ENCODE measurements at regions not wholly inside any gene's neighbourhood (a gene's known extent, or its start where the extent isn't known, plus 50 kb on each side); places are given as distances from the start of the nearest gene placed in this dataset.

DNA sequence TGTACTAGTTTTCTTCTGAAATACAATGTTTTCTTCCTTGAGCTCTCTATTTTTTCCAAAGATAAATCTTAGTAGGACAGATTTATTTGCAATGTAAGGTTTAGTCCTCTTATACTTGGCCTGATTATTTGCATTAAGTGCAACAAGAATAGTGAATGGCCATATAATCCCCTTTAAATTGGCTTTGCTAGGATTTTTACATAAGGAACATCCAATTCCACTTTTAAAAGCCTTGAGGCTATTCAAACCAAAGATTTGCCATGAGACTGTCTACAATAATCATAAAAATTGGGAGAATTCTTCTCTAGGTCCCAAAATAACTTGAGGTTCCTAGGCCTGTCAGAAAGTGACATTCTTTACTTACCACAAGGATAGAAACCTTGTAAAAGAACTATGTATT lies 128.6 kb upstream of the THSD7A start:
- Histone ChIP-seq H3K27ac (no peak overlapping the region), H4K20me1 (ENCODE audit: insufficient read depth) (no peaks in the 10 kb centered on the region), H3K27me3 (ENCODE audit: insufficient read depth, low read depth) (no peaks in the 10 kb centered on the region), H3K4me2 (no peak overlapping the region), H2AFZ (ENCODE audit: low read depth) (no peak overlapping the region), H3K9ac (no peak overlapping the region), H3K4me3 (IDR thresholded peaks at IDR 0.05; ENCODE audit: insufficient read depth, low read depth, low read length) (no peak overlapping the region), H3K36me3 (ENCODE audit: insufficient read depth) (no peaks in the 10 kb centered on the region), H3K4me1 (ENCODE audit: low read depth, poor library complexity, severe bottlenecking) (no peaks in the 10 kb centered on the region), H3K79me2 (ENCODE audit: insufficient read depth, low read depth) (no peaks in the 10 kb centered on the region)
- TF ChIP-seq, protein P1, sequence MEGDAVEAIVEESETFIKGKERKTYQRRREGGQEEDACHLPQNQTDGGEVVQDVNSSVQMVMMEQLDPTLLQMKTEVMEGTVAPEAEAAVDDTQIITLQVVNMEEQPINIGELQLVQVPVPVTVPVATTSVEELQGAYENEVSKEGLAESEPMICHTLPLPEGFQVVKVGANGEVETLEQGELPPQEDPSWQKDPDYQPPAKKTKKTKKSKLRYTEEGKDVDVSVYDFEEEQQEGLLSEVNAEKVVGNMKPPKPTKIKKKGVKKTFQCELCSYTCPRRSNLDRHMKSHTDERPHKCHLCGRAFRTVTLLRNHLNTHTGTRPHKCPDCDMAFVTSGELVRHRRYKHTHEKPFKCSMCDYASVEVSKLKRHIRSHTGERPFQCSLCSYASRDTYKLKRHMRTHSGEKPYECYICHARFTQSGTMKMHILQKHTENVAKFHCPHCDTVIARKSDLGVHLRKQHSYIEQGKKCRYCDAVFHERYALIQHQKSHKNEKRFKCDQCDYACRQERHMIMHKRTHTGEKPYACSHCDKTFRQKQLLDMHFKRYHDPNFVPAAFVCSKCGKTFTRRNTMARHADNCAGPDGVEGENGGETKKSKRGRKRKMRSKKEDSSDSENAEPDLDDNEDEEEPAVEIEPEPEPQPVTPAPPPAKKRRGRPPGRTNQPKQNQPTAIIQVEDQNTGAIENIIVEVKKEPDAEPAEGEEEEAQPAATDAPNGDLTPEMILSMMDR (conservative IDR thresholded peaks at IDR 0.05; ENCODE audit: low read depth, low read length): no peak

GRCh38 chr7:11969643-11970042 lies 137.6 kb upstream of the THSD7A start:
- Histone ChIP-seq H3K9ac (no peak overlapping the region), H3K4me1 (ENCODE audit: low read depth, poor library complexity, severe bottlenecking) (no peaks in the 10 kb centered on the region), H3K4me3 (IDR thresholded peaks at IDR 0.05; ENCODE audit: insufficient read depth, low read depth, low read length) (no peak overlapping the region), H3K27ac (no peak overlapping the region), H2AFZ (ENCODE audit: low read depth) (no peak overlapping the region), H3K36me3 (ENCODE audit: insufficient read depth) (no peaks in the 10 kb centered on the region), H3K4me2 (no peak overlapping the region), H3K27me3 (ENCODE audit: insufficient read depth, low read depth) (no peaks in the 10 kb centered on the region), H3K79me2 (ENCODE audit: insufficient read depth, low read depth) (no peaks in the 10 kb centered on the region), H4K20me1 (ENCODE audit: insufficient read depth) (no peaks in the 10 kb centered on the region)
- TF ChIP-seq, protein P1 (conservative IDR thresholded peaks at IDR 0.05; ENCODE audit: low read depth, low read length): no peak

- Histone ChIP-seq H3K27me3 (ENCODE audit: insufficient read depth, low read depth) (no peaks in the 10 kb centered on the region), H3K36me3 (ENCODE audit: insufficient read depth) (no peaks in the 10 kb centered on the region)
Measured at GRCh38 chr7:11970132-11970531, 138.1 kb upstream of the THSD7A start.

DNA sequence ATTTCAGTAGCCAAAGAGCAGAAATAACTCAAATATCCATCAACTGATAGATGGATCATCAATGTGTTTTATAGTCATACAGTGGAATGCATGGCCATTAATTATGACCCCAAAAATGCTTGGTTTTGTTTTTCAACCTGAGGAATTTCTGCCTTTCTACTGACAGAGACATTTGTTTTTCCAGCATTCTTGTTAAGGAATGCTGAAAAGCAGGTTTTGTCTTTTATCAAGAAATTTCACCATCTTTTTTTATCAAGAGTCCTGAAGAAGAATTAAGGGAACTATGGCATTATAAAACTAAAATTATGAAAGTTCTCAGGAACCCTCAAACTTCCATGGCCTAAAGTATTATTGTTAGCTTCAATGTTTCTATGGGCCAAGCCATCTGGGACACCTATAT lies 153.4 kb upstream of the THSD7A start:
- H3K27ac ChIP-seq: no peak overlapping the region
- no peak overlapping the region for H3K4me2 ChIP-seq
- H3K79me2 ChIP-seq (ENCODE audit: insufficient read depth, low read depth): no peaks in the 10 kb centered on the region
- no peaks in the 10 kb centered on the region for H4K20me1 ChIP-seq (ENCODE audit: insufficient read depth)
- no peak overlapping the region for H3K9ac ChIP-seq
- H3K36me3 ChIP-seq (ENCODE audit: insufficient read depth): no peaks in the 10 kb centered on the region
- H3K4me1 ChIP-seq (ENCODE audit: low read depth, poor library complexity, severe bottlenecking): no peaks in the 10 kb centered on the region
- no peak overlapping the region for H3K4me3 ChIP-seq (IDR thresholded peaks at IDR 0.05; ENCODE audit: insufficient read depth, low read depth, low read length)
- H3K27me3 ChIP-seq (ENCODE audit: insufficient read depth, low read depth): no peaks in the 10 kb centered on the region
- TF ChIP-seq, protein P1 (conservative IDR thresholded peaks at IDR 0.05; ENCODE audit: low read depth, low read length): no peak
- H2AFZ ChIP-seq (ENCODE audit: low read depth): no peak overlapping the region

More at GRCh38 chr7:11970132-11970531, 138.1 kb upstream of the THSD7A start:
- H3K4me2 ChIP-seq: no peak overlapping the region
- no peaks in the 10 kb centered on the region for H3K79me2 ChIP-seq (ENCODE audit: insufficient read depth, low read depth)
- no peak overlapping the region for H3K9ac ChIP-seq
- H3K4me1 ChIP-seq (ENCODE audit: low read depth, poor library complexity, severe bottlenecking): no peaks in the 10 kb centered on the region
- no peaks in the 10 kb centered on the region for H4K20me1 ChIP-seq (ENCODE audit: insufficient read depth)
- no peak overlapping the region for H3K4me3 ChIP-seq (IDR thresholded peaks at IDR 0.05; ENCODE audit: insufficient read depth, low read depth, low read length)
- no peak overlapping the region for H3K27ac ChIP-seq
- H2AFZ ChIP-seq (ENCODE audit: low read depth): no peak overlapping the region
- TF ChIP-seq, protein P1 (conservative IDR thresholded peaks at IDR 0.05; ENCODE audit: low read depth, low read length): no peak

Measured in KMS-11 (cell line).